ENCODE measurements at regions not wholly inside any gene's neighbourhood (a gene's known extent, or its start where the extent isn't known, plus 50 kb on each side); places are given as distances from the start of the nearest gene placed in this dataset.

GRCh38 chr5:17132444-17133083 is 84.9 kb upstream of the BASP1 start:
- DNase-seq = peak; percentile 75 to 93

- DNase-seq = no peak
These were observed 82.4 kb upstream of the BASP1 start for GRCh38 chr5:17135050-17135449.

- no peak for DNase-seq
These were observed 74.1 kb upstream of the BASP1 start for GRCh38 chr5:17143335-17143734.

- no peak for DNase-seq
These were observed 71.1 kb upstream of the BASP1 start for GRCh38 chr5:17146280-17146841.

- DNase-seq = no peak
These were observed 70.3 kb upstream of the BASP1 start for GRCh38 chr5:17147170-17147569.

GRCh38 chr5:17147617-17148016 is 69.8 kb upstream of the BASP1 start:
- DNase-seq = no peak

GRCh38 chr5:17148481-17148880 is 69.0 kb upstream of the BASP1 start:
- DNase-seq = no peak

GRCh38 chr5:17149786-17150185 is 67.6 kb upstream of the BASP1 start:
- DNase-seq = no peak

GRCh38 chr5:17150531-17150930 is 66.9 kb upstream of the BASP1 start:
- DNase-seq = no peak

GRCh38 chr5:17151686-17152085 is 65.7 kb upstream of the BASP1 start:
- no peak for DNase-seq

GRCh38 chr5:17154211-17154996 is 63.0 kb upstream of the BASP1 start:
- DNase-seq = no peak

GRCh38 chr5:17156463-17156862 is 61.0 kb upstream of the BASP1 start:
- no peak for DNase-seq

- no peak for DNase-seq
These were observed 60.1 kb upstream of the BASP1 start for GRCh38 chr5:17157294-17157693.

GRCh38 chr5:17157916-17158529 is 59.4 kb upstream of the BASP1 start:
- DNase-seq = no peak

GRCh38 chr5:17160756-17161040 is 56.7 kb upstream of the BASP1 start:
- DNase-seq = no peak

GRCh38 chr5:17161662-17162061 is 55.8 kb upstream of the BASP1 start:
- no peak for DNase-seq

GRCh38 chr5:17163221-17163620 is 54.2 kb upstream of the BASP1 start:
- DNase-seq = no peak

- DNase-seq = no peak
These were observed 50.1 kb upstream of the BASP1 start for GRCh38 chr5:17167171-17167891.
